ENCODE measurements at regions not wholly inside any gene's neighbourhood (a gene's known extent, or its start where the extent isn't known, plus 50 kb on each side); places are given as distances from the start of the nearest gene placed in this dataset.

DNA sequence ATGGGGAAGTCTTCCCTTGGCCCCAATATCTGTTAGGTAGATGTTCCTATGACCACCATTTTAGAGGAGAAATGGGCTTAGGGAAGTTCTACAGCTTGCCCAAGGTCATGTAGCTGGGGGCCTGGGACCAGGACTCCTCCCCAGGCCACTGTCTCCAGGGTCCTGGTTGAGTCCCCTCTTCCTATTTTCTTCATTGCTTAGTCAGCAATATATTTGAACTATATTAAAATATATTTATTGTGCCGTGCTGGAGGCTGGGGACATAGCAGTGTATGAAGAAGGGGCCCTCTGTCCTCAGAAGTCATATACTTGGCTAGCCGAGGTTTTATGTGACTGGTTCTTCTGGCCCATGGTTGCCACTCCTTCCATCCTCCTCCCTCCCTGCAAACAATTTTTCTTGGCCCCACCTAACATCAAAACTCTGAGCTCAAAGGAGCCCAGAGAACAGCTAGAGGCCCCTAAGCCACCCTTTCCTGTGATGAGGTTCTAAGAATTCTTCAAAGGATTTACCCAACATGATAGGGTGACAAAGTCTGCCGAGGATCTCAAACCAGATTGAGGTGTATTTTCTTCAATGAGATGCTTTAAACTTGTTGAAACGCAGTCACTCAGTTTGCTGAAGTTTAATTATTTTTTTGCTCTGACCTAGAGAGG is 121.2 kb upstream of the RASGRP1 start:
- Histone ChIP-seq H3K27ac (peak overlapping the region in 1 of 10 donors; percentile 66), H3K9me3 (no peaks in the 10 kb centered on the region), H3K4me1 (peaks cover 0 to 28% (median 0%) of the 10 kb centered on the region in 9 donors), H3K27me3 (peaks cover 0 to 7% (median 0%) of the 10 kb centered on the region in 7 donors), H3K4me3 (no peak overlapping the region), H3K36me3 (no peaks in the 10 kb centered on the region)
- ATAC-seq (no peak), DNase-seq (no peak)
- WGBS, 2 donors, result 86 to 94% methylated on average over 4 of the region's 4 CpGs
- intact Hi-C loops (cut with DNase I), result loop anchor here (5.0 to 10.0 kb wide), 8 partner anchors 121 to 691 kb away; partner anchors contain the start of gene RASGRP1 (in 3 of the 10)
- TF ChIP-seq, protein P1, sequence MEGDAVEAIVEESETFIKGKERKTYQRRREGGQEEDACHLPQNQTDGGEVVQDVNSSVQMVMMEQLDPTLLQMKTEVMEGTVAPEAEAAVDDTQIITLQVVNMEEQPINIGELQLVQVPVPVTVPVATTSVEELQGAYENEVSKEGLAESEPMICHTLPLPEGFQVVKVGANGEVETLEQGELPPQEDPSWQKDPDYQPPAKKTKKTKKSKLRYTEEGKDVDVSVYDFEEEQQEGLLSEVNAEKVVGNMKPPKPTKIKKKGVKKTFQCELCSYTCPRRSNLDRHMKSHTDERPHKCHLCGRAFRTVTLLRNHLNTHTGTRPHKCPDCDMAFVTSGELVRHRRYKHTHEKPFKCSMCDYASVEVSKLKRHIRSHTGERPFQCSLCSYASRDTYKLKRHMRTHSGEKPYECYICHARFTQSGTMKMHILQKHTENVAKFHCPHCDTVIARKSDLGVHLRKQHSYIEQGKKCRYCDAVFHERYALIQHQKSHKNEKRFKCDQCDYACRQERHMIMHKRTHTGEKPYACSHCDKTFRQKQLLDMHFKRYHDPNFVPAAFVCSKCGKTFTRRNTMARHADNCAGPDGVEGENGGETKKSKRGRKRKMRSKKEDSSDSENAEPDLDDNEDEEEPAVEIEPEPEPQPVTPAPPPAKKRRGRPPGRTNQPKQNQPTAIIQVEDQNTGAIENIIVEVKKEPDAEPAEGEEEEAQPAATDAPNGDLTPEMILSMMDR (IDR thresholded peaks at IDR 0.05), result no peak

DNA sequence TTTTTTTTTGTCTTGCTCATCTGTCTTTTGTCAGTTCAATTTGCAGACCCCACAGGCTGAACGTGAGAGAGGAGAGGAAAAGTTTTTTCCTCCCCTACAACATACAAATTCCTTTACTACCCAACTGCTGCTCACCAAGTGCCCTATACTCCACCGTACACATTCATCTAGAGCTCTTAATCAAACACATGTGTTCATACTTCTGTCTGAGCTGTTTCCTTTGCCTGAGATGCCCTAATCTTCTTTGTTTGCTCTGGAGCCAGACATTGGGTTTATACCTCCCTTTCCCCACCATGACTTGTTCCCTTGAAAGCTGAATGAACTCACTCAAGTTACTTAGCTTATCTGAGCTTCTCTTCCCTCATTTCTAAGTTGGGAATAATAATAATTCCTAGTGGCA is 122.7 kb upstream of the RASGRP1 start:
- H3K36me3 ChIP-seq, result no peaks in the 10 kb centered on the region
- TF ChIP-seq, protein P1 (IDR thresholded peaks at IDR 0.05), result no peak
- H3K4me3 ChIP-seq, result no peak overlapping the region
- peaks cover 0 to 28% (median 0%) of the 10 kb centered on the region in 9 donors for H3K4me1 ChIP-seq
- ATAC-seq (no peak), DNase-seq (no peak)
- H3K9me3 ChIP-seq, result no peaks in the 10 kb centered on the region
- intact Hi-C loops (cut with DNase I), result loop anchor here (5.0 to 10.0 kb wide), 8 partner anchors 123 to 693 kb away; partner anchors contain the start of gene RASGRP1 (in 3 of the 10)
- peak overlapping the region in 1 of 10 donors; percentile 63 for H3K27ac ChIP-seq
- H3K27me3 ChIP-seq, result peaks cover 0 to 7% (median 0%) of the 10 kb centered on the region in 7 donors
- 46 to 56% methylated on average over 2 of the region's 2 CpGs for WGBS, 2 donors

DNA sequence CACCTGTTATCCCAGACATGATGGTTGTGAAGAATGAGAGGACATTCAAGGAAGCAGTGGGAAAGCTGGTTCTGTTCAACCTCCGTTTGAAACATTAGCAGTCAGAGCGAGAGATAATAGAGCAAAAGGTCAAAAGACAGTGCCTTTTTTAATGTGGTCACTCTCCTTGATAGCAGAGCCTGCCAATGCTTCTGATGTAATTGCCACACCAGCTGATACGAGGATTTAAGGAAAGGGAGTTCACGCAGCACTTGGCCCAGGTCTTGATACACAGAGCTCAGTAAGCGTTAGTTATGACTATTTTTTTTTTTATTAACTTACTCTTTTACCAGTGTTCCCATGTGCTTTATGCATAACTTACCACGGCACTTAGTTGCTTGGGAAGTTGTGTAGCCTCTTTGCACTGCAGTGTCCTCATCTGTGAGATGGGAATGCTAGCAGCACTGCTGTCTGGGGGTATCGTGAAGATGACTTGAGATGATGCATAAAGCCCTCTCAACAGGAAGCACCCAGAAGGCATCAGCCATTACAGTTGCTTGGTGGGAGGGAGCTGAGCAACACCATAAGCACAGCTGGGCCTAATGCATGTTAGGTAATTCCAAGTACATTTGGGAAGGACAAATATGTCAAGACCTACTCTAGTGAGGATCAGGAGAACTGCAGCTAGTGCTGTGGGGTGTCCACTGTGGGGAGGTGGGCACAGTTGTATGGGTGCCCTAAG is 123.3 kb upstream of the RASGRP1 start:
- Histone ChIP-seq H3K36me3 (no peaks in the 10 kb centered on the region), H3K4me1 (peaks cover 0 to 28% (median 0%) of the 10 kb centered on the region in 9 donors), H3K27me3 (peaks cover 0 to 4% (median 0%) of the 10 kb centered on the region in 7 donors), H3K4me3 (no peak overlapping the region), H3K27ac (peak overlapping the region in 1 of 10 donors; percentile 63), H3K9me3 (no peaks in the 10 kb centered on the region)
- ATAC-seq (peak in 2 of 8 donors; percentile 24 to 70), DNase-seq (no peak)
- WGBS, 2 donors, result 54 to 64% methylated on average over 7 of the region's 7 CpGs
- TF ChIP-seq, protein P1 (IDR thresholded peaks at IDR 0.05), result no peak
- intact Hi-C loops (cut with DNase I), result loop anchor here (5.0 to 10.0 kb wide), 8 partner anchors 123 to 693 kb away; partner anchors contain the start of gene RASGRP1 (in 3 of the 10)

DNA sequence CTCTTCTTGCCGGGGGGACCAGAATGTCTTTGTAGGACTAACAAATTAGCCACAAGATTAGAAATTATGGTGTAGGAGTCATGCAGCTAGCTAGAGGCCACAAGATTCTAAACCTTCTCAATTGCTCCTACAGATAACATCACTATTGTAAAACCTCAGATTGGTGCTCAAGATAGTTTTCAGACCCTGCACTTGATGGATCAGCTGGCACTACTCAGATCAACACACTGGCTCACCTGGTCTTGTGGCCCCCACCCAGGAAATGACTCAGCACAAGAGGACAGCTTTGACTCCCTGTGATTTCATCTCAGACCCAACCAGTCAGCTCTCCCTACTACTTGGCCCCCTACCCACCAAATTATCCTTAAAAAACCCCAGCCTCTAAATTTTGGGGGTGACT is 124.1 kb upstream of the RASGRP1 start:
- WGBS, 2 donors, result 84 to 87% methylated on average over 1 of the region's 1 CpG
- Histone ChIP-seq H3K36me3 (no peaks in the 10 kb centered on the region), H3K4me1 (peaks cover 0 to 24% (median 0%) of the 10 kb centered on the region in 9 donors), H3K4me3 (no peak overlapping the region), H3K27ac (no peak overlapping the region), H3K9me3 (no peaks in the 10 kb centered on the region), H3K27me3 (no peaks in the 10 kb centered on the region)
- intact Hi-C loops (cut with DNase I), result loop anchor here (5.0 to 10.0 kb wide), 8 partner anchors 124 to 694 kb away; partner anchors contain the start of gene RASGRP1 (in 3 of the 10)
- DNase-seq, result no peak
- TF ChIP-seq, protein P1 (IDR thresholded peaks at IDR 0.05), result no peak
- no peak for ATAC-seq

Measured in heart right ventricle (tissue), 16 donors.